GM12801 (cell line): ENCODE measurements at regions not wholly inside any gene's neighbourhood (a gene's known extent, or its start where the extent isn't known, plus 50 kb on each side); places are given as distances from the start of the nearest gene placed in this dataset.

ENCODE experiments used
- TF ChIP-seq, protein P1 (sequence below): IDR thresholded peaks from one replicate; pipeline ENCODE4 v1.5.1; 2011; ENCODE audit warnings: control low read depth; ENCODE audit not compliant: insufficient read length; ENCODE audit errors: extremely low read depth

DNA sequence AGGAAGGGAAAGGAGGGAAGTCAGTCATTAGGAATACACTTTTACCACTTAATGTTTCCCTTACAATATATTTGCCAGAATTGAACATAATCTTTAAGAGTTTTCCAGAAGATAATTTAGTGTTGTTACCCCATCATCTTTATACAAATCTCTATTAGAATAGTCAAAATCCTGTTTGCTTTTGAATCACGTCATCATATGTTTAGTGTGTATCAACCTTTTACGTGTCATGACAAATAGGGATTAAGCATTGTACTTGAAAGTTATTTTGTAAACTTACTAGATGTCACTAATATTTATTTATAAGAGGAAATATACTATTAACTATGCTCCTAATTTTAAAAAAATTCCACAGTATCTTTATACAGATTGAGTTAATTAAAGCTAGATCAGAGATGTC lies 1899.5 kb downstream of the MAT2B start:
- TF ChIP-seq, protein P1, sequence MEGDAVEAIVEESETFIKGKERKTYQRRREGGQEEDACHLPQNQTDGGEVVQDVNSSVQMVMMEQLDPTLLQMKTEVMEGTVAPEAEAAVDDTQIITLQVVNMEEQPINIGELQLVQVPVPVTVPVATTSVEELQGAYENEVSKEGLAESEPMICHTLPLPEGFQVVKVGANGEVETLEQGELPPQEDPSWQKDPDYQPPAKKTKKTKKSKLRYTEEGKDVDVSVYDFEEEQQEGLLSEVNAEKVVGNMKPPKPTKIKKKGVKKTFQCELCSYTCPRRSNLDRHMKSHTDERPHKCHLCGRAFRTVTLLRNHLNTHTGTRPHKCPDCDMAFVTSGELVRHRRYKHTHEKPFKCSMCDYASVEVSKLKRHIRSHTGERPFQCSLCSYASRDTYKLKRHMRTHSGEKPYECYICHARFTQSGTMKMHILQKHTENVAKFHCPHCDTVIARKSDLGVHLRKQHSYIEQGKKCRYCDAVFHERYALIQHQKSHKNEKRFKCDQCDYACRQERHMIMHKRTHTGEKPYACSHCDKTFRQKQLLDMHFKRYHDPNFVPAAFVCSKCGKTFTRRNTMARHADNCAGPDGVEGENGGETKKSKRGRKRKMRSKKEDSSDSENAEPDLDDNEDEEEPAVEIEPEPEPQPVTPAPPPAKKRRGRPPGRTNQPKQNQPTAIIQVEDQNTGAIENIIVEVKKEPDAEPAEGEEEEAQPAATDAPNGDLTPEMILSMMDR: no peak

DNA sequence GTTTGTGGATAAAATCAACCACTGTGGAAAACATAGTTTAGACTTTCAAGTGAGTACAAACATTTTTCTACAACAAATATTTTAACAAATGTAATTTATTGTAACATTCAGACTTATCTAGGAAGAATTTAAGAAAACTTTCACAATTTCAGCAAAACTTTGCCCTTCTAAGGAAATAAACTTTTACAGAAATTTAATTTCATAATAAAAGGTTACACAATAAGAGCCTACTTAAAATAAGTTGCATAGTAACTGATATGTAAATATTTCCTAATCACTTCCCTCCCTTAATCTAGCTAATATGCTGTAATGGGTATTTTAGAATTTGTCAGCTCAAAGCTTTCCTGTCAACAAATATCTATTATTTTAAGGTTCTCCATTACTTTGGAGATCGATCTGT lies 1899.9 kb downstream of the MAT2B start:
- TF ChIP-seq, protein P1: no peak

DNA sequence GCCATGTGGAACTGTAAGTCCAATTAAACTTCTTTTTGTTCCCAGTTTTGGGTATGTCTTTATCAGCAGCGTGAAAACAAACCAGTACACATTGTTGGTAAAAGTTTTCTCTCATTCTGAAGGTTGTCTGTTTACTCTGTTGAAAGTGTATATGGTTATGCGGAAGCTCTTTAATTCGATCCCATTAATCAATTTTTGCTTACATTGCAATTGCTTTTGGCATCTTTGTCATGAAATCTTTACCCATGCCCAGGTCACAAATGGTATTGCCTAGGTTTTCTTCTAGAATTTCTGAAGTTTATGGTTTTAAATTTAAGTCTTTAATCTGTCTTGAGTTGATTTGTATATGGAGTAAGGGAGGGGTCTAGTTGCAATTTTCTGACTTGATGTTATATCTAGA lies 1901.9 kb downstream of the MAT2B start:
- TF ChIP-seq, protein P1: no peak

DNA sequence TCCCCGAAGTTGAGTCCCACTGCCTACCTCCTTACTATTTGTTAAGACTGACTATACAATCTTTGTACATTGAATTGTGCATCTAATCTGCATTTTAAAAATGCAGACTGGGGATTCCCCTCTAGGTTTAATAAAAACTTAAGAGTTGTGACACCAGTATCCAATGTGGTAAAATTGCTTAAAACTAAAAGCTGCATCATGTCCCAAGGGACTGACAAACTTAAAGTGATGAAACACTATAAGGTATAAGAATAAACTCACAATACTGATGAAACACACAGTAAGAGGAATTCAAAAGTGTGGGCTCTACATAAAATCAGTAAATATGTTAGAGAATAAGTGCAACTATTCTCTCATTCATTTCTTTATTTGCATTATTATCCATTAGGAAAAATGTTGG lies 1905.1 kb downstream of the MAT2B start:
- TF ChIP-seq, protein P1: no peak

DNA sequence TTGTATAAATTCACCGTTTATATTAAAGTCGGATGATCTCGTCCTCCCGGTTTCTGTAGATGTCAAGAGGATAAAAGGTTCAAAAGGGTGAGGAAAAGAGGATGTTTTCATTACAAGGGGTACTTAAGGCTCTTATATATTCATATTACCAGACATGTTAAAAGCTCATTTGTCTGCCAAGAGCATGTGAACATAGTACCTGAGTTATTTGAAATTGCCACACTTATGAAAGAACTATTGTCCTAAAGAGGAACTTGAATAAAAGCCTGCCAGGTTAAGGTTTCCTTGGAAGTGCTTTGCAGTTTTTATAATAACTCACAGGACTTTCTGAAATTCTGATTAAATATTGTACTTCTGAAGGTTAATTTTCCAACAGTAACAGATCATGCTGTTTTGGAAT lies 1915.1 kb downstream of the MAT2B start:
- TF ChIP-seq, protein P1: no peak

DNA sequence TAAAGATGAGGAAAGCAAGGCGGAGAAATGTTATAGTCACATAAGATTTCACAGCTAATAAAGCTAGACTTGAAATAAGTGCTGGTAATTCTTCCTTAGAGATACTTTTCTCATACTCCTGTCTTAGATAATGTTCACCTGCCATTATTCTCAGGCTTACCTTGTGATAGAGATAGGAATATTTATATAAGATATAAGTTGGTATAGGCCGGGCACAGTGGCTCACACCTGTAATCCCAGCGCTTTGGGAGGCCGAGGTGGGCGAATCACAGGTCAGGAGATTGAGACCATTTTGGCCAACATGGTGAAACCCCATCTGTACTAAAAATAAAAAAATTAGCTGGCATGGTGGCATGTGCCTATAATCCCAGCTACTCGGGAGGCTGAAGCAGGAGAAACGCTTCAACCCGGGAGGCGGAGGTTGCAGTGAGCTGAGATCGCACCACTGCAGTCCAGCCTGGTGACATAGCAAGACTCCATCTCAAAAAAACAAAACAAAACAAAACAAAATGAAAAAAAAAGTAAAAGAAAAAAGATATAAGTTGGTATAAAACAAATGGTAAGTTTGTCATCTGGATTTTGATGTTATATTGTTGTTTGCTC lies 1918.4 kb downstream of the MAT2B start:
- TF ChIP-seq, protein P1: no peak

DNA sequence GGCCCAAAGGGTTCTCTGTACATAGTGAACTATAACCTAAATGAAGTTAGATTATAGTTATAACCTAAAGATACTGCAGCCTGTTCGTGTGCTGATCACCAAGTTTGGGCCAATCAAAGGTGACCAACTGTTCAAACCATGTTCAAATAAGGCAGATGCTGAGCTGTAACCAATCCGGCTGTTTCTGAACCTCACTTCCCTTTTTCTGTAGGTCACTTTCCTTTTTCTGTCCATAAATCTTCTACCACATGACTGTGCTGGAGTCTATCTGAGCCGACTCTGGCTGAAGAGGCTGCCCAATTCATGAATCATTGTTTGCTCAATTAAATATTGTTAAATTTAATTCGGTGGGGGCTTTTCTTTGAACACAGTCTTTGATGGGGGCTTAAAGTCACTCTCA lies 1920.2 kb downstream of the MAT2B start:
- TF ChIP-seq, protein P1: no peak
